ENCODE measurements at regions not wholly inside any gene's neighbourhood (a gene's known extent, or its start where the extent isn't known, plus 50 kb on each side); places are given as distances from the start of the nearest gene placed in this dataset.

- no peaks in the 10 kb centered on the region for H3K27me3 ChIP-seq (replicated peaks in 1 of 4; ENCODE audit: control insufficient read depth in 3 of 4, extremely low read depth in 1 of 4, insufficient read depth in 3 of 4, low read length in 3 of 4)
- H4K8ac ChIP-seq (ENCODE audit: extremely low read depth, insufficient read depth, low read length) = no peak overlapping the region
- no peaks in the 10 kb centered on the region for H3K23me2 ChIP-seq (ENCODE audit: low read depth, low read length)
- 78% methylated on average over 2 of the region's 2 CpGs; no CpG with 5 or more reads in 1 of the 2 experiments for WGBS, 2 experiments (ENCODE audit: extremely low coverage in 1 of 2, insufficient coverage in 1 of 2, insufficient read length in 1 of 2, insufficient replicate concordance in 2 of 2, low coverage in 1 of 2, low lambda C conversion rate in 2 of 2, missing lambda C conversion rate in 1 of 2)
- H3K56ac ChIP-seq (replicated peaks; ENCODE audit: insufficient read length, low read depth, low read length) = no peak overlapping the region
- no peak overlapping the region for H2BK5ac ChIP-seq (ENCODE audit: low read depth, low read length)
- no peaks in the 10 kb centered on the region for H3K4me1 ChIP-seq (replicated peaks in 1 of 4; ENCODE audit: control insufficient read depth in 3 of 4, insufficient read depth in 4 of 4, low read length in 3 of 4)
- H3K4ac ChIP-seq (replicated peaks; ENCODE audit: insufficient read length, low read depth, low read length) = no peak overlapping the region
- no peak overlapping the region for H2BK12ac ChIP-seq (ENCODE audit: low read depth, low read length)
- CTCF ChIA-PET (ENCODE audit: partially characterized antibody) = interaction anchor here (0.6 to 1.3 kb wide), 4 partner anchors 14 to 523 kb away, joined by 3 to 4 read pairs (median 3); no protein-coding TSS in a partner anchor
- H4K91ac ChIP-seq (replicated peaks; ENCODE audit: insufficient read length, low read length) = no peak overlapping the region
- DNase-seq (ENCODE audit: low read depth in 1 of 2, low spot score in 2 of 2) = no peak
- no peak overlapping the region for H3K27ac ChIP-seq (ENCODE audit: low read depth, low read length)
- H3K9ac ChIP-seq (replicated peaks in 1 of 4; ENCODE audit: extremely low read depth in 1 of 4, low read depth in 3 of 4, low read length in 3 of 4) = no peak overlapping the region
- H2AK5ac ChIP-seq (ENCODE audit: low read depth, low read length) = no peak overlapping the region
- no peak overlapping the region for H3K23ac ChIP-seq (ENCODE audit: insufficient read length)
- H3K9me3 ChIP-seq (ENCODE audit: insufficient read depth in 2 of 2, low read depth in 1 of 2, low read length in 1 of 2) = no peaks in the 10 kb centered on the region
- H2BK120ac ChIP-seq (replicated peaks; ENCODE audit: low read depth, low read length) = no peak overlapping the region
- H4K5ac ChIP-seq (ENCODE audit: insufficient read length, low read depth, low read length) = no peak overlapping the region
- TF ChIP-seq E2F6 (IDR thresholded peaks at IDR 0.05) = no peak
- no peak for TF ChIP-seq GTF2F1 (IDR thresholded peaks at IDR 0.05; ENCODE audit: borderline replicate concordance, low read depth, low read length)
- no peak for TF ChIP-seq TAF7 (optimal IDR thresholded peaks at IDR 0.05; ENCODE audit: borderline replicate concordance, low read depth, low read length)
- no peak for TF ChIP-seq CHD1 (IDR thresholded peaks at IDR 0.05; ENCODE audit: low read depth, low read length)
- TF ChIP-seq RXRA (IDR thresholded peaks at IDR 0.05; ENCODE audit: insufficient read depth, low read depth, low read length) = no peak
- no peak for TF ChIP-seq YY1 (IDR thresholded peaks at IDR 0.05; ENCODE audit: low read depth, low read length)
- POLR2A ChIA-PET (ENCODE audit: partially characterized antibody) = no interaction called here
- H3K4me3 ChIP-seq (ENCODE audit: extremely low read depth in 1 of 4, insufficient read depth in 2 of 4, low read depth in 3 of 4, low read length in 4 of 4) = no peak overlapping the region
- H4K20me1 ChIP-seq (replicated peaks in 1 of 2; ENCODE audit: control insufficient read depth in 1 of 2, insufficient read depth in 2 of 2, low read length in 2 of 2) = no peaks in the 10 kb centered on the region
- no peak overlapping the region for H2BK15ac ChIP-seq (ENCODE audit: low read length)
- FAIRE-seq = no peak
- H3K14ac ChIP-seq (ENCODE audit: insufficient read length) = no peak overlapping the region
- H3K36me3 ChIP-seq (ENCODE audit: control insufficient read depth in 2 of 4, insufficient read depth in 4 of 4, low read length in 3 of 4) = no peaks in the 10 kb centered on the region
- no peak overlapping the region for H2BK20ac ChIP-seq (ENCODE audit: low read length)
- no peaks in the 10 kb centered on the region for H3K79me1 ChIP-seq (ENCODE audit: low read depth, low read length)
- H3K4me2 ChIP-seq (ENCODE audit: insufficient read depth in 1 of 2, low read depth in 2 of 2, low read length in 2 of 2) = no peak overlapping the region
- H2AFZ ChIP-seq (ENCODE audit: low read length) = 0 out of 2 replicates have a peak overlapping the region, but pooled peaks have one; percentile 11
- no peak overlapping the region for H3K18ac ChIP-seq (ENCODE audit: extremely low read depth, low read length)
- no peaks in the 10 kb centered on the region for H3K79me2 ChIP-seq (ENCODE audit: control insufficient read depth in 1 of 2, insufficient read depth in 2 of 2, low read length in 2 of 2)
Observed at GRCh38 chr6:133609415-133610226, 279.3 kb upstream of the TCF21 start.

Measured in H1 (cell line).